Activated CD4-positive, alpha-beta T cell treated with anti-CD3 and anti-CD28 coated beads, Interleukin-2, amount 10 ng/mL, durations not matched to agents 24 days and 14 days (primary cell): ENCODE measurements at regions not wholly inside any gene's neighbourhood (a gene's known extent, or its start where the extent isn't known, plus 50 kb on each side); places are given as distances from the start of the nearest gene placed in this dataset.

ENCODE experiments used
- DNase-seq: peaks from one replicate; pipeline ENCODE4 v3.0.0; 2022
- H3K27ac Mint-ChIP-seq: one replicate; pipeline ENCODE4 v1.8.0; 2022; ENCODE audit warnings: mild to moderate bottlenecking, mixed read lengths
- H3K27me3 Mint-ChIP-seq: one replicate; pipeline ENCODE4 v1.8.0; 2022; ENCODE audit warnings: mixed read lengths
- H3K36me3 Mint-ChIP-seq: one replicate; pipeline ENCODE4 v1.8.0; 2022; ENCODE audit warnings: low read depth, mild to moderate bottlenecking, mixed read lengths
- H3K4me1 Mint-ChIP-seq: one replicate; pipeline ENCODE4 v1.8.0; 2021; ENCODE audit warnings: mixed read lengths
- H3K4me3 Mint-ChIP-seq: one replicate; pipeline ENCODE4 v1.8.0; 2022; ENCODE audit warnings: mild to moderate bottlenecking, moderate library complexity, mixed read lengths
- H3K9me3 Mint-ChIP-seq: one replicate; pipeline ENCODE4 v1.8.0; 2021; ENCODE audit warnings: mixed read lengths
- intact Hi-C: fragments of 100-400 bp; cut with micrococcal nuclease; formaldehyde crosslinking; loops from one replicate; pipeline ENCODE4 v1.15.1; 2023

GRCh38 chr4:123893011-123893981 lies 496.7 kb downstream of the SPRY1 start:
- H3K9me3 Mint-ChIP-seq = no peaks in the 10 kb centered on the region
- DNase-seq = no peak
- H3K36me3 Mint-ChIP-seq = no peaks in the 10 kb centered on the region
- no peaks in the 10 kb centered on the region for H3K27me3 Mint-ChIP-seq
- no peaks in the 10 kb centered on the region for H3K4me1 Mint-ChIP-seq
- no peak overlapping the region for H3K27ac Mint-ChIP-seq
- intact Hi-C loops = no loop called here
- no peak overlapping the region for H3K4me3 Mint-ChIP-seq

- Mint-ChIP-seq H3K9me3 (no peaks in the 10 kb centered on the region), H3K27ac (no peak overlapping the region), H3K36me3 (no peaks in the 10 kb centered on the region), H3K4me3 (no peak overlapping the region), H3K27me3 (no peaks in the 10 kb centered on the region), H3K4me1 (no peaks in the 10 kb centered on the region)
- intact Hi-C loops = no loop called here
- no peak for DNase-seq
These were observed 500.0 kb downstream of the SPRY1 start for GRCh38 chr4:123896446-123897071.

GRCh38 chr4:123898946-123899666 lies 502.5 kb downstream of the SPRY1 start:
- Mint-ChIP-seq H3K4me1 (no peaks in the 10 kb centered on the region), H3K4me3 (no peak overlapping the region), H3K9me3 (no peaks in the 10 kb centered on the region), H3K27ac (no peak overlapping the region), H3K27me3 (no peaks in the 10 kb centered on the region), H3K36me3 (no peaks in the 10 kb centered on the region)
- intact Hi-C loops = no loop called here
- no peak for DNase-seq

GRCh38 chr4:123904882-123905281 lies 508.3 kb downstream of the SPRY1 start:
- DNase-seq = no peak
- intact Hi-C loops = no loop called here
- Mint-ChIP-seq H3K27me3 (no peaks in the 10 kb centered on the region), H3K9me3 (no peaks in the 10 kb centered on the region), H3K4me1 (no peaks in the 10 kb centered on the region), H3K36me3 (no peaks in the 10 kb centered on the region), H3K4me3 (no peak overlapping the region), H3K27ac (no peak overlapping the region)

- Mint-ChIP-seq H3K9me3 (no peaks in the 10 kb centered on the region), H3K4me3 (no peak overlapping the region), H3K4me1 (no peaks in the 10 kb centered on the region), H3K36me3 (no peaks in the 10 kb centered on the region), H3K27me3 (no peaks in the 10 kb centered on the region), H3K27ac (no peak overlapping the region)
- intact Hi-C loops = no loop called here
- no peak for DNase-seq
These were observed 517.0 kb downstream of the SPRY1 start for GRCh38 chr4:123913598-123913997.

GRCh38 chr4:123916821-123917220 lies 520.2 kb downstream of the SPRY1 start:
- intact Hi-C loops = no loop called here
- Mint-ChIP-seq H3K4me3 (no peak overlapping the region), H3K9me3 (no peaks in the 10 kb centered on the region), H3K27ac (no peak overlapping the region), H3K36me3 (no peaks in the 10 kb centered on the region), H3K27me3 (no peaks in the 10 kb centered on the region), H3K4me1 (no peaks in the 10 kb centered on the region)
- DNase-seq = no peak

- Mint-ChIP-seq H3K9me3 (no peaks in the 10 kb centered on the region), H3K27me3 (no peaks in the 10 kb centered on the region), H3K4me3 (no peak overlapping the region), H3K27ac (no peak overlapping the region), H3K4me1 (no peaks in the 10 kb centered on the region), H3K36me3 (no peaks in the 10 kb centered on the region)
- intact Hi-C loops = no loop called here
- no peak for DNase-seq
These were observed 523.0 kb downstream of the SPRY1 start for GRCh38 chr4:123919576-123920098.

GRCh38 chr4:123921339-123921738 lies 524.7 kb downstream of the SPRY1 start:
- Mint-ChIP-seq H3K36me3 (no peaks in the 10 kb centered on the region), H3K9me3 (no peaks in the 10 kb centered on the region), H3K4me1 (no peaks in the 10 kb centered on the region), H3K27me3 (no peaks in the 10 kb centered on the region), H3K4me3 (no peak overlapping the region), H3K27ac (no peak overlapping the region)
- DNase-seq = no peak
- intact Hi-C loops = no loop called here

GRCh38 chr4:123922847-123923246 lies 526.3 kb downstream of the SPRY1 start:
- Mint-ChIP-seq H3K27ac (no peak overlapping the region), H3K4me1 (no peaks in the 10 kb centered on the region), H3K9me3 (no peaks in the 10 kb centered on the region), H3K27me3 (no peaks in the 10 kb centered on the region), H3K36me3 (no peaks in the 10 kb centered on the region), H3K4me3 (no peak overlapping the region)
- intact Hi-C loops = no loop called here
- no peak for DNase-seq

GRCh38 chr4:123924536-123924935 lies 527.9 kb downstream of the SPRY1 start:
- Mint-ChIP-seq H3K4me3 (no peak overlapping the region), H3K27me3 (no peaks in the 10 kb centered on the region), H3K4me1 (no peaks in the 10 kb centered on the region), H3K9me3 (no peaks in the 10 kb centered on the region), H3K27ac (no peak overlapping the region), H3K36me3 (no peaks in the 10 kb centered on the region)
- intact Hi-C loops = no loop called here
- no peak for DNase-seq

GRCh38 chr4:123929565-123929964 lies 533.0 kb downstream of the SPRY1 start:
- H3K4me3 Mint-ChIP-seq = no peak overlapping the region
- H3K4me1 Mint-ChIP-seq = no peaks in the 10 kb centered on the region
- H3K27ac Mint-ChIP-seq = no peak overlapping the region
- H3K9me3 Mint-ChIP-seq = no peaks in the 10 kb centered on the region
- no peak for DNase-seq
- H3K27me3 Mint-ChIP-seq = no peaks in the 10 kb centered on the region
- H3K36me3 Mint-ChIP-seq = no peaks in the 10 kb centered on the region
- intact Hi-C loops = no loop called here

GRCh38 chr4:123930996-123931395 lies 534.4 kb downstream of the SPRY1 start:
- H3K27me3 Mint-ChIP-seq = no peaks in the 10 kb centered on the region
- H3K27ac Mint-ChIP-seq = no peak overlapping the region

GRCh38 chr4:123934096-123934495 lies 537.5 kb downstream of the SPRY1 start:
- H3K9me3 Mint-ChIP-seq = no peaks in the 10 kb centered on the region
- intact Hi-C loops = no loop called here
- no peak overlapping the region for H3K4me3 Mint-ChIP-seq
- H3K4me1 Mint-ChIP-seq = no peaks in the 10 kb centered on the region
- DNase-seq = no peak
- H3K27me3 Mint-ChIP-seq = no peaks in the 10 kb centered on the region
- H3K27ac Mint-ChIP-seq = no peak overlapping the region
- H3K36me3 Mint-ChIP-seq = no peaks in the 10 kb centered on the region

More at GRCh38 chr4:123930996-123931395, 534.4 kb downstream of the SPRY1 start:
- no peaks in the 10 kb centered on the region for H3K9me3 Mint-ChIP-seq
- H3K36me3 Mint-ChIP-seq = no peaks in the 10 kb centered on the region
- H3K4me3 Mint-ChIP-seq = no peak overlapping the region
- no peaks in the 10 kb centered on the region for H3K4me1 Mint-ChIP-seq
- DNase-seq = no peak
- intact Hi-C loops = no loop called here

GRCh38 chr4:123936621-123937043 lies 540.0 kb downstream of the SPRY1 start:
- intact Hi-C loops = no loop called here
- Mint-ChIP-seq H3K4me1 (no peaks in the 10 kb centered on the region), H3K27ac (no peak overlapping the region), H3K36me3 (no peaks in the 10 kb centered on the region), H3K9me3 (no peaks in the 10 kb centered on the region), H3K27me3 (no peaks in the 10 kb centered on the region), H3K4me3 (no peak overlapping the region)
- DNase-seq = no peak
